GM19452 (cell line): ENCODE measurements at regions not wholly inside any gene's neighbourhood (a gene's known extent, or its start where the extent isn't known, plus 50 kb on each side); places are given as distances from the start of the nearest gene placed in this dataset.
"Not testable (repeated sequence)": the region's sequence is repeated elsewhere in the genome, so short reads cannot be mapped to it uniquely, and the experiment has no call there.

Source experiments
- ATAC-seq: cut with Tn5 transposase; IDR thresholded peaks from one replicate; pipeline ENCODE4 v1.9.1; 2021; ENCODE audit not compliant: unreplicated experiment

DNA sequence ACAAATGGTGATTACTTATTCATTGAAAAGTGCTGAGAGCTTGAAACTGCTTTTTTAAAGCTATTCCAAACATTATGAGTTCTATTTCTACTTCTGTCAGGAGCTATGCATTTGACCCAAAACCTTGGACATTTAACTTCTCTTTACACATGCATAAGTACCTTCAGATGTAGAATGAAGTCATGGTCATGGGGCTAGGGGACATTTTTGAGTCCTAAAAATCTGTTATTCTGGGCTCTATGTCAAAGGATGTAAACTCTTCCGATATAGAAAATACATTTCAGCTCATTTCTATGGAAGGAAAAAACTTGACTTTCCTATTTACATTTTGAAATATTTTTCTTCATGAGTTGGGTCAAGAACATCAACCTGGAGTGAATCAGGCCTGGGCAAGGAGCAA is 179.5 kb upstream of the CXCL12 start:
- ATAC-seq: no peak

DNA sequence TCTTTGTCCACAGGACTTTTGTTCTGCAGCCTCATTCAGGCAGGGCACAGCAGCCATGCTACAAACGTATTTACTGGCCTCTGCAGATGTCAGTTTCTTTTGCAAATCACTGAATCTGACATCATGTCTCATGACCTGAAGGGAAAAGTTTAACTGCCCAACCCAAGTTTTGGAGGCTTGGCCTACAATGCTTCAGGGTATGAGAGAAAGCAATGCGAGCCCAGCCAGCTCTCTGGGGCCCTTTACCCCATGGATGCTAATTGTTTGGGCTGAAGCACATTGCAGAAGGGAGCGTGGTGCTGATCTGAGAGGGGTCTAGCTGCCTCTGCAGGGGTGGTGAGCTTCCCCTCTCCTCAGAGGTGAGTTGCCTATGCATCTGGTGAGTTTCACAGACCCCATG is 179.9 kb upstream of the CXCL12 start:
- no peak for ATAC-seq

DNA sequence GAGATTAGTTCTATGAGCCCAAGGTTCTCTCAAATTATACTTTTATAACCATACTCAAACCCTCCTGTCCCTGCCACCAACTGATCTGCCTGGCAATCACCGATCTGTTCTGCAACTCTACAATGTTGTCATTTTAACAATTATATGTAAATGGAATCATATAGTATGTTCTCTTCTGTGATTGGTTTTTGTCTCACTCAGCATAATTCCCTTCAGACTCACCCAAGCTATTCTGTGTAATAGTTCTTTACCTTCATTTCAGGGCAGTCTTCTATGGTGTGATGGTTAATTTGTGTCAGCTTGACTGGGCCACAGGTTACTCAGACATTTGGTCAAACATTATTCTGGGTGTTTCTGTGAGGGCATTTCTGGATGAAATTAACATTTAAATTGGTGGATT is 181.9 kb upstream of the CXCL12 start:
- ATAC-seq: no peak

DNA sequence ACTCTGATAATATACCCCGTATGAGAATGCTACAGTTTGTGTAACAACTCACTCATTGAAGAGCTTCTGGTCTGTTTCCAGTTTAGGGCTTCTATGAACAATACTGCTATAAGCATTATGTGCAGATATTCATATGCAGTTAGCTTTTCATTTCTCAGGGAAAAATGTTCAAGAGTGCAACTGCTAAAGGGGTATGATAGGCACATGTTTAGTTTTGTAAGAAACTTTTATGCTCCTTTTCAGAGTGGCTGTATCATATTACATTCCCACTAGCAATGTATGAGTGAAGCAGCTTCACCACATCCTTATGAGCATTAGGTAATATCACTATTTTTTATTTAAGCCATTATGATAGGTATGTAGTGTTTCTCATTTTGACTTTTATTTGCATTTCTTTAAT is 182.6 kb upstream of the CXCL12 start:
- ATAC-seq: no peak

DNA sequence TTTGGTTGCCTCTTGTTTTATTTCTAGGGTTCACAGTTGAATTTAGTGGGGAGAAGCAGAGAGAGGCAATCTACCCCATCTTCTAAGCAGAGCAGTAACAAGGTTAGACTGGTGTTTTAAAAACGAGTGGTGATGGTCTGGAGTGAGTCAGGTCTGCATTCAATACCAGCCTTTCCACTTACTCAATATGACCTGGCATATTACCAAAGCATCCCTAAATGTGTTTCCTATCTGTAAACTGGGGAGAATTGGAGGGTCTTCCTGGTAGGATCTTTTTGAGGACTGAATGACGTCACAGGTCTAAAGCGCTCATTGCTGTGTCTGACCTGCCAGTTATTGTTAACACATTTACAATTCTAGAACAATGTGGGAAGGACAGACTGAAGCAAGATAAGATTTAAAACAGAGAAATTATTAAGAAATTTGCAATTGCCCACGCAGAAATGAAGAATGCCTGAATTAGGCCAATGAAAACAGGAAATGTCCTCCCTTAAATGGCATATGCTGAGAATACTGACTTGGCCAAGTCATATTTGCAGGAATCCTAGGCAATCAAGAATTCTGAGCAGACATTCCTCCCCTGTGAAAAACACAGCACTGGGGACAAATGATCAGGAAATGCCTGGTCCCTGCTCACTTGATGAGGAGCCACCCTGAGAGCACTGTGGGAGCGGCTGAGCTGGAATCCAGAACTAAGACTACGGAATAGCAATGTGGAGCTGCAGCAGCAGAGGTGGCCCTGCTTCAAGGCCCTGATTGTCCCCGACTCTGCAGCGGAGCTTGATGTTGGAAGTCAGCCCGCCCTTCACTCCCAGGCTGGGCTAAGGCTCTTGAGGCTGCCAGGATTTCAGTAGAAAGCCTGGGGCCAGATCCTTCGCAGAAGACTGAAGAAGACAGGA is 184.5 kb upstream of the CXCL12 start:
- ATAC-seq: no peak

DNA sequence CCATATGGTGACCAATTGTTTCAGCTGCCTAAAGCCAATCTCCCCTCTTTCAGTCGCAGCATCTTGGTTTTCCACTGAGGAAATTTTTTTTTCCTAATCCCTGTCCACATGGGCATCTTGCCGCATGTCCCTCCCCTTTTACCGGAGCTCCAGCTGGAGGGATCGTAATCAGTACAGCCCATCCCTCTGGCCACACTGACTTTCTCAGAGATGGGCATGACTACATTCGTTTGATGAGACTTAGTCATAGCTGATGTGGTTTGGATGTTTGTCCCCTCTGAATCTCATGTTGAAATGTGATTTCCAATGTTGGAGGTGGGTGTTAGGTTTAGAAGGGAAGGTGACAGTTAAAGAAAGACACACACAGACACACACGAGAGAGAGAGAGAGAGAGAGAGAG is 186.8 kb upstream of the CXCL12 start:
- no peak for ATAC-seq

DNA sequence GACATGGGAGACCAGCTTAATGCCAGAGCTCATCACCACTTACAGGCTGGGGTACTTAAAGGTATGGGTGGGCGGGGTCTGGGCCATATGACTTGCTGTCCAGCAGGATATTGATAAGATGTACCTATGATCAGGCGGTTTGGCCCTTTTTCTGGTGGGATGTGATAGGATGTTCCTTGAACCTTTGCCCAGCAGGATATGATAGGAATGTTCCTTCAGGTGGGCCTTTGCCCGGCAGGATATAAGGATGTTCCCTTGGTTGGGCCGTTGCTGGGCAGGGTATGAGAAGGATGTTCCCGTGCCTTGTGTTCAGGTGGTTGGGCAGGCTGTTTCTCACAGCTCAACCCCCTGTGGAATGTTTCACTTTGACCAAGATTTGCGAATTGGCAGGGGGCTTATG is 187.2 kb upstream of the CXCL12 start:
- no peak for ATAC-seq

DNA sequence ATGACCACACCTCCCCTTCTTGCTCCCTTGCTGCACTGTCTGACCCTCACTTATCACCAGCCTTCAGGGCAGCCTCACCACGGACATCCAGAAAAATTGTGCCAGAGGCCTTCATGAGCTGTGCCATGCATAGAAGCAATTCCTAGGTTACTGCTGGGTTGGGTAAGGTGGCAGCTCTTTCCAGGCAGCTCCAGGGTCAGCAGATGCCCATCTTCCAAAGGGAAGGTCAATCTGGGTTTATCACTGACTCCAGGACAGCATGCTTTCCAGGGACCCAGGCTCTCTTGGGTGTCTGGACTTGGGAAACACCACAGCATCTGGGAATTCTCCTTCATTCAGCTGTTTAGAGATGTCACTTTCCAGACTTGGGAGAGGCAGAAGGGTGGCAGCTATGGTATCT is 188.9 kb upstream of the CXCL12 start:
- ATAC-seq: no peak

DNA sequence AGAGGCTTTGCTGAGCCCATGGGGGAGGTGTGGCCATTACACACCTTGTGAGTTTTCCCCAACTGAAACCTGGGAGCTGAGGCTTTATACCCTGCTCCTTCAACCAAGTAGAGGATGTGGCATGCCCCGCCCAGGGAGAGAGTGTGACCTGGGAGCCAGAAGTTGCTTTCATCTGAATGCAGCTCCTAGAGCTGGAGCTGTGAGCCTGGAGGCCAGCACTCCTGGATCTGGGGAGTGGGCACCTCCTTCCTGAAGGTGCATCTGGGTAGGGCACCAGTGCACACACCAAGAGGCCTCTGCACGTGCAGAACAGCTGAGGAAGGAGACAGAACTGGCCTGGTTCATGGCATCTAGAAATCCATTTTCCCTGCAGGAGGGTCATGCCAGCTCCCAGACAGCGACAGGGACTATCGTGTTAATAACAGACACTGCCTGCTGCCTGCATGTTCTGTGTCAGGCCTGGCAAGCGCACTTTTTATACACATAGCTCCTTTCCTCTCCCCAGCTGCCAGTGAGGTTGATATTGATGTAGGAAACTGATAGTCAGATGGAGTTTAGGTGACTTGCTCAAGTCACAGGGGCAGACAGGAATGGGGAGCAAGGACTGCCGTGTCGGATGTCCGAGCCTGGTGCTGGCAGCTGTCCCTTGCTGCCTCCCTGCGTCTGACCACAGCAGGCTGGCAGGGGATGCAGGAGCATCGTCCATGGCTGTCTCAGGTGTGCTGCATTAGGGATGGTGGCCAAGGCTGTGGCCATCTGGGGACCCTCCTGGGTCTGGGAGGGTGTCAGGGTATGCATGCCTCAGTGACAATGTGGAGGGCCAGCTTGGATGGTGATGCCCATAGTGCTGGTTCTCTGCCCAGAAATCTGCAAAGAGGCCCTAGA is 189.9 kb upstream of the CXCL12 start:
- ATAC-seq: no peak

DNA sequence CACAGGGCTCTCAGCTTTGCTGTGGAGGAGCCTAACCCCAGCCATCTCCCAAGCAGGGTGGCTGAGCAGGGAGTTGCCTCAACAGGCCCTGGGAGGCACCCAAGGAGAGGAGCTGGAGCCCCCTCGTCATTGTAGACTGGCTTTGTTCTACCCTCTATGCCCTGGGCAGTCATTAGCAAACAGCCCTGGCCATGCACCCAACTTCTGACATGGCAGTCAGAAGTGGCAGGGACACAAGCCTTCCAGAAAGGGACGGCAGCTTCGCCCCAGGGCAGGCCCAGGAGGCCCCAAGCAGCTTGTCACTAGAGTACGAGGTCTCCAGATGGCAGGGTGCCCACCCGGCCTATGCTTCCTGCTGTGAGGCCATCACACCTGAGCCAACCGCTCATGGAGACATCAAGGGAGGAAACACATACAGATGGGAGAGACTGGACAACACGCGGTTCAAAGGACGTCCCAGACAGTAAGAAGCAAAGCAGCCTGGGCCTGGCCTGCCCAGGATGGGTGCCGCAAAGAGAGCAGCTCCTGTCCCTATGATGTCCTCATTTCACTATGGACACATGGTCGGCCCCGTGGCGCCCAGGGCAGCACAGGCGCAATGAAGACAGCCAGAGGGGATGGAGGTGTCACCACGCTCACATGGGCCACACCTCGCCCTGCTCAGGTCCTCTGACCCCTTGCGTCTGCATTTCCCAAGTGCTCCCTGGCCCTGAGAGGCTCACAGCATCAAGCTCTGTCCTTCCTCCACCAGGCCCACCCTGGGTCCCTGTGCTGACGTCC is 190.9 kb upstream of the CXCL12 start:
- ATAC-seq: no peak

DNA sequence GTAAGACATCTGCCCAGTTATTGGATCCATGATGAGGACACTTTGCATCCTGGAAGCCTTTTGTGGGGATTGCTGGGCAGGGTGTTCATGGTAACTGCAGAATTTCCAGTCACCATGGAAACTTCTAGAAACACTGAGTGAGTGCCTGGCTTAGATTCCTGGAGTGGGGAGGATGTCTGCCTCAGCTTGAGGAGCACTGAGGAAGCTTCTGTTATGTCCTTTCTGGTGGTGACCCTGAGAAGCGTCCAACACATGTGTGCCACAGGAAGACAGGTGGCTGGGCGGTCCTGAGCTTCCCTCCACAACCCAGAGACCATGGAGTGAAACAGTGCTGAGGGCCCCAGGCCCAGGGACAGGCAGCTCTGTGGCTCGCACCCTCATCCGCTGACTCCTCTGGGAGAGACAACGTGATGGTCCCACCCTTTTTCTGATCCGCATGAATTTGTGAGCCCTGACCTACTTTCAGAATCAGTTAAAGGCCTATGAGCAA is 191.8 kb upstream of the CXCL12 start:
- no peak for ATAC-seq

DNA sequence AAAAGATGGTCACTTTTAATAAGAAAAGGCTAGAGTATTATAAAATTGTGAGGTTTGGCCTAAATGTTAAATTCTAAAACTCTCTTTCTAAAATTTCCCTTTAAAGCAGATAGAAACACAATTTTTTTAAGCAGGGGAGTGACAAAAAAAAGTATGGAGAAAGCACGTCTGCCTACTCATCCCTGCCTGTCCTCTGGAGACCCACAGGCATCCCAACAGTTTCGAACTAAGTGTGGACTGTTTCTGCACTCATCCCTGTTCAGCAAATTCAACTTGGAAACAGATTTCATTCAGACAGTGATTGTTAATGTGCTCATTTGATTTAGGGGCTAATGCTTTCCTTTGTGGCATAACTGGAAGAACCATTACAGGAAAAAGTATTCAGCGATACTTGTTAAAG is 192.6 kb upstream of the CXCL12 start:
- ATAC-seq: no peak

DNA sequence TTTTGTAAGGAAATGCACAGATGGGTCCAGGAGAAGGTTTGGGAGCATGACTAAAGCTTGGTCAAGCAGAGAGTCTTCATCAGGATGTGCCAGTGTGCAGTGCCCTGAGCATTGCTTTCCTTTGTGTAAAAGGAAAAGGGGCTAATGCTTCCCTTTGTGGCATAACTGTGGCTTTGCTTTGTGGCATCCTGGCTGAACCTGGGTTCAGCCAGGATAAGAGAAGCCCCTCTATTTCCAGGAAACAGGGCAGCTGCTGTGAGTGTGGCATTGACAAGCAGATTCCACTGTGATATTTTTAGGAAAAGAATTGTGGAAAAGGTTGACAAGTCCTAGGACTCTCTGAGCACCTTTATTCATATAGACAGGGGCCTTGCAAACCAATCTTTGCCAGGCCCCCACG is 193.4 kb upstream of the CXCL12 start:
- ATAC-seq: no peak

DNA sequence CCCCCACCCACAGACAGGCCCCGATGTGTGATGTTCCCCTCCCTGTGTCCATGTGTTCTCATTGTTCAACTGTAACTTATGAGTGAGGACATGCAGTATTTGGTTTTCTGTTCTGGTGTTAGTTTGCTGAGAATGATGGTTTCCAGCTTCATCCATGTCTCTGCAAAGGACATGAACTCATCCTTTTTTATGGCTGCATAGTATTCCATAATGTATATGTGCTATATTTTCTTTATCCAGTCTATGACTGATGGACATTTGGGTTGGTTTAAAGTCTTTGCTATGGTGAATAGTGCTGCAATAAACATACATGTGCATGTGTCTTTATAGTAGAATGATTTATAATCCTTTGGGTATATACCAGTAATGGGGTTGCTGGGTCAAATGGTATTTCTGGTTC is 194.1 kb upstream of the CXCL12 start:
- not testable (repeated sequence) for ATAC-seq

DNA sequence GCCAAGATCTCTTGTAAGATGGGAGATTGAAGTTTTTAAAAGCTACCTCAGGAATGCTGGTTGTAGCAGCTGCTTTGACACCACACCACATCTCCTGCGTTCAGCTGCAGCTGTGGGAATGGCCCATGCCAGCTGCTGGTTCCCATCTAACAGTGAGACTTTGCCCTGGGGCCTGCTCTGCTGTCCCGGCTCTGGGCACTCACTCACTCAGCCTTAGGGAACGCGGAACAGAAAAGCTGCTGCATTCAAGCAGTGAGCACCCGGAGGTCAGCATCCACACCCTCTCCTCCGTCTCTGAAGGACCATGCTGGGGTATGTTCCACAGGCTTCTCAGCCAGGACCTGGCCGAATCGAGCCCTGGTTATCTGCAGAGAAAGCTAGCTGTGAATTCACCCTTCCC is 197.1 kb upstream of the CXCL12 start:
- no peak for ATAC-seq

DNA sequence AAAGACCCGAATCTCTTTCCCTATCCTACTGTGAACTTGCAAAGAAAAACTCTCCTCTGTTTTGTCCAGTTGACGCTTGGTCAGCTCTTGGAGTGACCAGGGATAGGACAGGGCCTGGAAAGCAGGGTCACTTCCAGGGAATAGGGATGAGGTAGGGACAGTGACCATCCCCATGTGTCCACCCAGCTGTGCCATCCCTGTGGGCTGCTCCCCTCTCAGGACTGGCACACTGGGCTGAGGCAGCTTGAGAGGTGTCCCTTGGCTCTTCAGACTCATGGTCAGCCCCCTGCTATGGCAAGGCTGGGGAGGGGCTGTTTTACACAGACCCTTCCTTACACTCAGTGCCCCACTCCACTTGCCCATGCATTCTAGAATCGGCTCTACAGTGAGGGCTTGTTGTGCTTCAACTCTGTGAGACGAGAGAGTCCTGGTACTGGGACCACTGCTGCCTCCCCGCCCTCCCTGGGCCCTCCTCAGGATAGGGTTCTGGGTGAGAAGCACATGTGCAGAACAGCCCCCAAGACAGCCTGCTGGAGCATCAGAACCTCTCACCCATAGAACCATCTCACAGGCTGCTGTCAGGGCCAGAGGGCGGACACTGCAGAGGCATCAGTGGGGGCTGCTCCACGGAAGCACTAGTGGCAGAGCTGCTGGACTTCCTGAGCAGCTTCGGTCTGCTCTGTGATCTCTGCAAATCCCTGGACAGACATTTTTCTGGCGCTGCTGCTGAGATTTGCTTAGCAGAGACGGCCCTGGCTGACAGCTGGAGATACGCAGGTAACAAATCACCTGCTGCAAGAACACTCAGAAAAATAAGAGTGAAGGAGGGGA is 202.8 kb upstream of the CXCL12 start:
- no peak for ATAC-seq

DNA sequence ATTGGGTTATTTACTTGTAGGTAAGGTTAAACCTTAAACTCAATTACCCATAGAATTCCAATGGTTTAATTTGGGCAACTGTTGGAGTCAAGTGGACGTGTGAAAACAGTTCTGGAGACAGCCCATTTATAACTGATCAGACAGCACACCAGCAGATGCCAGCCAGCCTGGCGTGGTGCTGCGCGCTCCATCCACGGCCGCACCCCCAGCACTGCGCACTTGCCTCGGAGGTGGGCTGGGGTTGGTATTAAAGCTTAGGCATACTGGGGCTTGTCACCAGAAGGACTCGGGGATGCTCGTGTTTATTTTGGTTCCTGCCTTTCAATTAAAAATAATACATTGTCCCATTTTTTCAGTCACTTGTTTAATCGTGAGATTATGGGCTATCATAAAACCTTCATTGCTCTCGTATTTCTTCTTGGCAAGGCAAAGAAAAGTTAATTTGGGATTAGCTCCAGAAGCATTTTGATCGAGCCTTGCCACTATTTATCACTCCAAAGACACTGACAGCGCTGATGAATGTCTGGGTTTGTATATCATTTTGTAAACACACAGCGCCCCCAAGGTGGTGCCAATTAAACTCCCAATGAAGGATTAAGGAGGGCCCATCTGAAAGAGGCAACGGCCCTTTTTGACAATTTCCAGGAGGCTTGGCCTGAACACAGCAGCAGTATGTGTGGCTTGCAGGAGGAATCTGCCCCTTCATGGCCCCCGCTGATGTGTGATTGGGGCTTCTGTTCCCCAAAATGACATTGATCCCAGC is 204.5 kb upstream of the CXCL12 start:
- ATAC-seq: no peak

DNA sequence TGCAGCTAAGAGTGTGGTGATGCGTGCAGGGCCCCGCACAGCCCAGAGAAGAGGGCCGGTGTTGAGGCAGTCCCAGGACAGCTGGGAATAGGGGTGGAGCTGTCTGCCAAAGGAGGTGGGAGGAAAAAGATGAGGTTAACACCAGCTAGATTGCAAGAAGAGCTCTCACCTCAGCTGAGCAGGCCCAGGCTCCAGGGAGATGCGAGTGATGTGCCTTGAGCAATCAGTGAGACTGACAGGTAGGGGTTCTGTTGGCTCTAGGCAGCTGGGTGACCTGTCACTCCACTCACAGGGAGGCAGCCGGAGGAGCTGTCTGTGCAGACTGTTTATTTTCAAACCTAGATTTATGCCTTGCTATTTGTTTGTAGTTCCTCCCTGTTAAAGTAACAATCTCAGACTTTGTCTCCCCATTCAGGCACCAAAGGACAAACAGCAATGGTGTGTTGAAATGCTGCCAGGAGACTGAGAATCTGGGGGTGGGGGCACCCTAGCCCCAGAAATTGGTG is 205.1 kb upstream of the CXCL12 start:
- no peak for ATAC-seq

DNA sequence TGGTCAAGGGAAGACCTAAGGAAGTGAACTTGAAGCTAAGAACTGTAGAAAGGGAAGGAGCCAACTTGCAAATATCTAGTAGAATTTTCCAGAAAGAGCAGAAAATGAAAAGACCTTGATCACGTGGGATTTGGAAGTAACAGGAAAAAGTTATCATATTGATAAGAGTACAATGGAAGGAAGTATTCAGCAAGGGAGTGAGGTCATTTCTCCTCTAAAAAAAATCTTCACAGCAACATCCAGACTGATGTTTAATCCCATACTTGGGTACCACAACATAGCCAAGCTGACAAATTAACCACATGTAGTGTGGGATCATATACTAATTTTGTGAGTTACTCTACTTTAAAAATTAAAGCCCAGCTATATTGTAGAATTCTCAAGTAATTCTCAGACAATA is 207.0 kb upstream of the CXCL12 start:
- ATAC-seq: no peak
